Thyroid gland (tissue), 4 donors: ENCODE measurements at regions not wholly inside any gene's neighbourhood (a gene's known extent, or its start where the extent isn't known, plus 50 kb on each side); places are given as distances from the start of the nearest gene placed in this dataset.

Experiments used
- CTCF ChIP-seq, 6 experiments: fragments of 200-600 bp in 3 of 6; fragments of 450-650 bp in 3 of 6; sonication (generic) in 3 of 6; IDR thresholded peaks; one replicate each; pipeline ENCODE4 v1.5.1; 2016 to 2019; ENCODE audit warnings: antibody characterized with exemption in 6 of 6, mild to moderate bottlenecking in 2 of 6, inconsistent platforms in 1 of 6, moderate library complexity in 1 of 6
- POLR2A ChIP-seq, 2 donors: fragments of 450-650 bp; IDR thresholded peaks; one replicate each; pipeline ENCODE4 v1.6.1; 2017; ENCODE audit warnings: antibody characterized with exemption in 2 of 2, mild to moderate bottlenecking in 2 of 2, moderate library complexity in 1 of 2

GRCh38 chr2:78892295-78892694 is 133.2 kb upstream of the REG3G start:
- TF ChIP-seq POLR2A (IDR thresholded peaks at IDR 0.05): no peak
- no peak for TF ChIP-seq CTCF (IDR thresholded peaks at IDR 0.05)
